H9 (cell line): ENCODE measurements at regions not wholly inside any gene's neighbourhood (a gene's known extent, or its start where the extent isn't known, plus 50 kb on each side); places are given as distances from the start of the nearest gene placed in this dataset.

Source experiments
- DNase-seq: peaks from one replicate; pipeline ENCODE4 v3.0.0-alpha.2; 2017
- H2AFZ ChIP-seq: one replicate; pipeline ENCODE4 v1.6.1; 2013; ENCODE audit warnings: mild to moderate bottlenecking, low read length, control low read depth, moderate library complexity
- H2AK5ac ChIP-seq: 2 replicates; pipeline ENCODE4 v1.6.1; 2013; ENCODE audit warnings: low read length, control low read depth, mixed read lengths; ENCODE audit not compliant: insufficient read length
- H2BK120ac ChIP-seq: one replicate; pipeline ENCODE4 v1.6.1; 2013; ENCODE audit warnings: low read depth, mild to moderate bottlenecking, low read length, control low read depth, inconsistent platforms; ENCODE audit not compliant: poor library complexity, severe bottlenecking
- H2BK12ac ChIP-seq: 2 replicates; pipeline ENCODE4 v1.6.1; 2013; ENCODE audit warnings: low read length, control low read depth, mixed read lengths, low read depth; ENCODE audit not compliant: insufficient read length
- H2BK15ac ChIP-seq: 2 replicates; pipeline ENCODE4 v1.6.1; 2013; ENCODE audit warnings: low read depth, low read length, control low read depth
- H2BK20ac ChIP-seq: one replicate; pipeline ENCODE4 v1.6.1; 2013; ENCODE audit warnings: low read depth, mild to moderate bottlenecking, low read length, control low read depth, inconsistent platforms; ENCODE audit not compliant: poor library complexity, severe bottlenecking
- H2BK5ac ChIP-seq: 2 replicates; pipeline ENCODE4 v1.6.1; 2013; ENCODE audit warnings: low read length, control low read depth, mixed read lengths; ENCODE audit not compliant: insufficient read length
- H3K14ac ChIP-seq: 2 replicates; pipeline ENCODE4 v1.6.1; 2013; ENCODE audit warnings: low read length, control low read depth; ENCODE audit not compliant: insufficient read depth
- H3K18ac ChIP-seq: 2 replicates; pipeline ENCODE4 v1.6.1; 2013; ENCODE audit warnings: low read depth, mild to moderate bottlenecking, mixed read lengths, low read length, control low read depth; ENCODE audit not compliant: insufficient read length
- H3K23ac ChIP-seq: 2 replicates; pipeline ENCODE4 v1.6.1; 2013; ENCODE audit warnings: low read length, control low read depth, mixed read lengths, low read depth; ENCODE audit not compliant: insufficient read length
- H3K23me2 ChIP-seq: 2 replicates; pipeline ENCODE4 v1.6.1; 2013; ENCODE audit warnings: low read depth, mild to moderate bottlenecking, mixed read lengths, low read length, control low read depth; ENCODE audit not compliant: insufficient read length, poor library complexity, severe bottlenecking
- H3K27ac ChIP-seq: 2 replicates; pipeline ENCODE4 v1.5.1; 2013; ENCODE audit warnings: low read length, control low read depth, mixed read lengths, low read depth; ENCODE audit not compliant: insufficient read length
- H3K27me3 ChIP-seq: 2 replicates; pipeline ENCODE4 v1.6.1; 2013; ENCODE audit warnings: low read length, control low read depth, inconsistent platforms; ENCODE audit not compliant: insufficient read depth
- H3K4ac ChIP-seq: 2 replicates; pipeline ENCODE4 v1.6.1; 2013; ENCODE audit warnings: low read depth, mild to moderate bottlenecking, control low read depth, inconsistent platforms, low read length, moderate library complexity
- H3K4me1 ChIP-seq: 2 replicates; pipeline ENCODE4 v1.6.1; 2013; ENCODE audit warnings: low read length, control low read depth, inconsistent platforms; ENCODE audit not compliant: insufficient read depth
- H3K4me2 ChIP-seq: 2 replicates; pipeline ENCODE4 v1.6.1; 2013; ENCODE audit warnings: low read length, control low read depth, mixed read lengths; ENCODE audit not compliant: insufficient read length, insufficient read depth
- H3K56ac ChIP-seq: 2 replicates; pipeline ENCODE4 v1.6.1; 2013; ENCODE audit warnings: low read depth, mild to moderate bottlenecking, mixed read lengths, low read length, control low read depth; ENCODE audit not compliant: insufficient read length
- H3K79me1 ChIP-seq: 2 replicates; pipeline ENCODE4 v1.6.1; 2013; ENCODE audit warnings: low read depth, mild to moderate bottlenecking, moderate library complexity, low read length, control low read depth, inconsistent platforms; ENCODE audit not compliant: insufficient read depth, poor library complexity, severe bottlenecking
- H3K79me2 ChIP-seq: 2 replicates; pipeline ENCODE4 v1.6.1; 2013; ENCODE audit warnings: low read length, control low read depth, inconsistent platforms; ENCODE audit not compliant: insufficient read depth
- H3K9ac ChIP-seq: 2 replicates; pipeline ENCODE4 v1.6.1; 2013; ENCODE audit warnings: low read length, control low read depth, mixed read lengths; ENCODE audit not compliant: insufficient read length; ENCODE audit errors: extremely low read depth
- H3K9me3 ChIP-seq: one replicate; pipeline ENCODE4 v1.6.1; 2013; ENCODE audit warnings: low read depth, low read length, inconsistent platforms; ENCODE audit not compliant: control insufficient read depth
- H3T11ph ChIP-seq: one replicate; pipeline ENCODE4 v1.6.1; 2013; ENCODE audit warnings: mild to moderate bottlenecking, low read length, control low read depth, inconsistent platforms
- H4K20me1 ChIP-seq: one replicate; pipeline ENCODE4 v1.6.1; 2013; ENCODE audit not compliant: control insufficient read depth, insufficient read length, insufficient read depth
- H4K5ac ChIP-seq: 2 replicates; pipeline ENCODE4 v1.6.1; 2013; ENCODE audit warnings: low read depth, mild to moderate bottlenecking, mixed read lengths, low read length, control low read depth; ENCODE audit not compliant: insufficient read length
- H4K8ac ChIP-seq: replicated peaks from 2 replicates; pipeline ENCODE4 v1.6.1; 2013; ENCODE audit warnings: low read length, control low read depth, mixed read lengths, low read depth; ENCODE audit not compliant: insufficient read length
- H4K91ac ChIP-seq: 2 replicates; pipeline ENCODE4 v1.6.1; 2013; ENCODE audit warnings: low read depth, mild to moderate bottlenecking, moderate library complexity, mixed read lengths, low read length, control low read depth; ENCODE audit not compliant: insufficient read length
- H3K27ac Mint-ChIP-seq, 3 experiments: 2 replicates in 2 of 3; 3 replicates in 1 of 3; pipeline ENCODE4 v1.8.0; 2020 to 2021; ENCODE audit warnings: mixed read lengths in 3 of 3, mild to moderate bottlenecking in 1 of 3, moderate library complexity in 1 of 3
- H3K27me3 Mint-ChIP-seq: 2 replicates; pipeline ENCODE4 v1.8.0; 2021; ENCODE audit warnings: low read depth, mild to moderate bottlenecking, moderate library complexity, mixed read lengths
- H3K36me3 Mint-ChIP-seq, 3 experiments: 2 replicates in 2 of 3; 3 replicates in 1 of 3; pipeline ENCODE4 v1.8.0; 2020 to 2021; ENCODE audit warnings: low read depth in 3 of 3, mixed read lengths in 3 of 3; ENCODE audit not compliant: insufficient read depth in 1 of 3
- H3K4me1 Mint-ChIP-seq, 2 experiments: 2 replicates each; pipeline ENCODE4 v1.8.0; 2020; ENCODE audit warnings: mixed read lengths in 2 of 2
- H3K4me3 Mint-ChIP-seq, 2 experiments: 2 replicates in 1 of 2; 3 replicates in 1 of 2; pipeline ENCODE4 v1.8.0; 2020 to 2021; ENCODE audit warnings: mild to moderate bottlenecking in 2 of 2, mixed read lengths in 2 of 2, moderate library complexity in 1 of 2
- H3K9me3 Mint-ChIP-seq, 2 experiments: 2 replicates in 1 of 2; 3 replicates in 1 of 2; pipeline ENCODE4 v1.8.0; 2020; ENCODE audit warnings: mild to moderate bottlenecking in 2 of 2, mixed read lengths in 2 of 2, moderate library complexity in 1 of 2
- CTCF ChIP-seq: fragments of 200-600 bp; sonication (generic); conservative IDR thresholded peaks from 3 replicates; pipeline ENCODE4 v1.8.0; 2021; ENCODE audit warnings: antibody characterized with exemption, mild to moderate bottlenecking
- WGBS: extraction: QIAGEN DNeasy Blood & Tissue Kit; methylation state at CpG from one replicate; pipeline ENCODE4 v1.1.7; 2013; ENCODE audit warnings: missing lambda C conversion rate, low lambda C conversion rate, mixed read lengths; ENCODE audit not compliant: insufficient read length; ENCODE audit errors: extremely low coverage; 5-methylcytosine and 5-hydroxymethylcytosine counted together

GRCh38 chr1:213333121-213333520 is 282.1 kb downstream of the RPS6KC1 start:
- no peak overlapping the region for H3K4me3 Mint-ChIP-seq
- Histone ChIP-seq H3K18ac (no peak overlapping the region), H2BK5ac (no peak overlapping the region), H2BK15ac (no peak overlapping the region), H3T11ph (no peak overlapping the region), H3K23me2 (no peaks in the 10 kb centered on the region), H4K20me1 (no peaks in the 10 kb centered on the region), H3K9me3 (no peaks in the 10 kb centered on the region), H3K4ac (no peak overlapping the region), H3K79me1 (no peaks in the 10 kb centered on the region), H4K91ac (no peak overlapping the region), H3K14ac (no peak overlapping the region), H4K5ac (no peak overlapping the region), H3K79me2 (no peaks in the 10 kb centered on the region; the same call in 1 of the 2 replicates), H3K23ac (no peak overlapping the region), H3K27me3 (no peaks in the 10 kb centered on the region), H2AFZ (no peak overlapping the region), H3K27ac (no peak overlapping the region), H2BK120ac (no peak overlapping the region), H2AK5ac (no peak overlapping the region), H3K56ac (no peak overlapping the region), H3K4me1 (no peaks in the 10 kb centered on the region), H3K4me2 (no peak overlapping the region), H2BK12ac (no peak overlapping the region), H2BK20ac (no peak overlapping the region), H4K8ac (no peak overlapping the region), H3K9ac (no peak overlapping the region)
- H3K27me3 Mint-ChIP-seq: no peaks in the 10 kb centered on the region
- no peaks in the 10 kb centered on the region for H3K4me1 Mint-ChIP-seq
- no peaks in the 10 kb centered on the region for H3K36me3 Mint-ChIP-seq
- no peak for TF ChIP-seq CTCF
- H3K27ac Mint-ChIP-seq: no peak overlapping the region
- DNase-seq: no peak
- no peaks in the 10 kb centered on the region for H3K9me3 Mint-ChIP-seq
- no CpG with 5 or more reads among the region's 5 CpGs for WGBS
